Smooth muscle cell (in vitro differentiated cells): ENCODE measurements at regions not wholly inside any gene's neighbourhood (a gene's known extent, or its start where the extent isn't known, plus 50 kb on each side); places are given as distances from the start of the nearest gene placed in this dataset.

Source experiments
- DNase-seq: peaks from one replicate; lab custom pipeline; 2025; ENCODE audit not compliant: unreplicated experiment; lab: John Stamatoyannopoulos, UW
- H2AFZ ChIP-seq: fragments of 200-600 bp; sonication (generic); 2 replicates; pipeline ENCODE4 v1.6.0; 2016; ENCODE audit warnings: antibody characterized with exemption, low read depth, mild to moderate bottlenecking
- H3F3A ChIP-seq: fragments of 200-600 bp; sonication (generic); 2 replicates; pipeline ENCODE4 v1.6.0; 2017; ENCODE audit warnings: antibody characterized with exemption, low read depth
- H3K27ac ChIP-seq: fragments of 200-600 bp; sonication (generic); 2 replicates; pipeline ENCODE4 v1.5.1; 2016; ENCODE audit warnings: low read depth, mild to moderate bottlenecking
- H3K27me3 ChIP-seq: fragments of 200-600 bp; sonication (generic); 2 replicates; pipeline ENCODE4 v1.6.1; 2016; ENCODE audit warnings: low read depth, mild to moderate bottlenecking
- H3K36me3 ChIP-seq: fragments of 200-600 bp; sonication (generic); 2 replicates; pipeline ENCODE4 v1.5.1; 2016; ENCODE audit warnings: low read depth
- H3K4me1 ChIP-seq: fragments of 200-600 bp; sonication (generic); 2 replicates; pipeline ENCODE4 v1.5.1; 2016; ENCODE audit warnings: low read depth
- H3K4me2 ChIP-seq: fragments of 200-600 bp; sonication (generic); 2 replicates; pipeline ENCODE4 v1.6.0; 2016; ENCODE audit warnings: mild to moderate bottlenecking
- H3K4me3 ChIP-seq: fragments of 200-600 bp; sonication (generic); 2 replicates; pipeline ENCODE4 v1.5.1; 2016; ENCODE audit warnings: mild to moderate bottlenecking
- H3K79me2 ChIP-seq: fragments of 200-600 bp; sonication (generic); 2 replicates; pipeline ENCODE4 v1.6.0; 2016; ENCODE audit warnings: low read depth, mild to moderate bottlenecking
- H3K9ac ChIP-seq: fragments of 200-600 bp; sonication (generic); 2 replicates; pipeline ENCODE4 v1.6.0; 2016; ENCODE audit warnings: low read depth
- H3K9me3 ChIP-seq: fragments of 200-600 bp; sonication (generic); replicated peaks from 2 replicates; pipeline ENCODE4 v1.5.1; 2016; ENCODE audit warnings: low read depth
- H4K20me1 ChIP-seq: fragments of 200-600 bp; sonication (generic); 2 replicates; pipeline ENCODE4 v1.6.0; 2016; ENCODE audit warnings: low read depth
- WGBS: methylation state at CpG from one replicate; pipeline ENCODE4 v1.1.7; 2016; ENCODE audit warnings: low lambda C conversion rate; 5-methylcytosine and 5-hydroxymethylcytosine counted together
- TF ChIP-seq, protein P1 (sequence below): fragments of 200-600 bp; sonication (generic); IDR thresholded peaks from 2 replicates; pipeline ENCODE4 v1.5.1; 2017; ENCODE audit warnings: borderline replicate concordance, mild to moderate bottlenecking, antibody characterized with exemption; ENCODE audit not compliant: insufficient read depth, poor library complexity, severe bottlenecking

- H3K9ac ChIP-seq, result no peak overlapping the region
- H3K9me3 ChIP-seq, result no peaks in the 10 kb centered on the region
- H3K79me2 ChIP-seq, result no peaks in the 10 kb centered on the region
- no peaks in the 10 kb centered on the region for H3K27me3 ChIP-seq
- no peak overlapping the region for H3K4me3 ChIP-seq
- H3K27ac ChIP-seq, result no peak overlapping the region
- DNase-seq, result no peak
- H2AFZ ChIP-seq, result no peak overlapping the region
- H3K4me2 ChIP-seq, result no peak overlapping the region
- H4K20me1 ChIP-seq, result no peaks in the 10 kb centered on the region
- TF ChIP-seq, protein P1, sequence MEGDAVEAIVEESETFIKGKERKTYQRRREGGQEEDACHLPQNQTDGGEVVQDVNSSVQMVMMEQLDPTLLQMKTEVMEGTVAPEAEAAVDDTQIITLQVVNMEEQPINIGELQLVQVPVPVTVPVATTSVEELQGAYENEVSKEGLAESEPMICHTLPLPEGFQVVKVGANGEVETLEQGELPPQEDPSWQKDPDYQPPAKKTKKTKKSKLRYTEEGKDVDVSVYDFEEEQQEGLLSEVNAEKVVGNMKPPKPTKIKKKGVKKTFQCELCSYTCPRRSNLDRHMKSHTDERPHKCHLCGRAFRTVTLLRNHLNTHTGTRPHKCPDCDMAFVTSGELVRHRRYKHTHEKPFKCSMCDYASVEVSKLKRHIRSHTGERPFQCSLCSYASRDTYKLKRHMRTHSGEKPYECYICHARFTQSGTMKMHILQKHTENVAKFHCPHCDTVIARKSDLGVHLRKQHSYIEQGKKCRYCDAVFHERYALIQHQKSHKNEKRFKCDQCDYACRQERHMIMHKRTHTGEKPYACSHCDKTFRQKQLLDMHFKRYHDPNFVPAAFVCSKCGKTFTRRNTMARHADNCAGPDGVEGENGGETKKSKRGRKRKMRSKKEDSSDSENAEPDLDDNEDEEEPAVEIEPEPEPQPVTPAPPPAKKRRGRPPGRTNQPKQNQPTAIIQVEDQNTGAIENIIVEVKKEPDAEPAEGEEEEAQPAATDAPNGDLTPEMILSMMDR, result no peak
- H3F3A ChIP-seq, result no peaks in the 10 kb centered on the region
- no peaks in the 10 kb centered on the region for H3K36me3 ChIP-seq
- no peaks in the 10 kb centered on the region for H3K4me1 ChIP-seq
Measured at GRCh38 chr13:85216576-85216975, 582.6 kb downstream of the SLITRK6 start.

DNA sequence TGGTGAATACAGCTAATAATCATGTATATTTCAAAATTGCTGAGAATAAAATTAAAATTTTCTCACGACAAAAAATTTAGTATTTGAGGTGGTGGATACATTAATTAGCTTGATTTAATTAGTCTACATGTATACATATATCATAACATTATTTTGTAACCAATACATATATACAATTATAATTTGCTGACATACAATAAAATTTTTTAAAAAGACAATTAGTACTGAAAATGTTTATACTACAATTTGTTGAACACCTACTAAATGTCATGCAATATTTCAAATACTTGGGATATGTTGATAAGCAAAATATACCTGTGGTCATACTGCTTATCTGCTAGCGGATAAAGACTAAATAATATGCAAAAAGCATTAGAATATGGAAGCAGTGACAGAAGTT, 586.5 kb downstream of the SLITRK6 start:
- H3K9me3 ChIP-seq, result no peaks in the 10 kb centered on the region
- H4K20me1 ChIP-seq, result no peaks in the 10 kb centered on the region
- no peaks in the 10 kb centered on the region for H3K4me1 ChIP-seq
- no peaks in the 10 kb centered on the region for H3K36me3 ChIP-seq
- no peak overlapping the region for H3K27ac ChIP-seq
- H3K27me3 ChIP-seq, result no peaks in the 10 kb centered on the region
- H2AFZ ChIP-seq, result no peak overlapping the region
- H3K9ac ChIP-seq, result no peak overlapping the region
- H3K79me2 ChIP-seq, result no peaks in the 10 kb centered on the region
- TF ChIP-seq, protein P1, result no peak
- WGBS, result 93% methylated on average over 2 of the region's 2 CpGs
- H3K4me2 ChIP-seq, result no peak overlapping the region
- no peak for DNase-seq
- H3K4me3 ChIP-seq, result no peak overlapping the region
- H3F3A ChIP-seq, result no peaks in the 10 kb centered on the region

- Histone ChIP-seq H3K9me3 (no peaks in the 10 kb centered on the region), H3K9ac (no peak overlapping the region), H3K4me3 (no peak overlapping the region), H2AFZ (no peak overlapping the region), H3K79me2 (no peaks in the 10 kb centered on the region), H3K36me3 (no peaks in the 10 kb centered on the region), H4K20me1 (no peaks in the 10 kb centered on the region), H3K4me2 (no peak overlapping the region), H3K27ac (no peak overlapping the region), H3F3A (no peaks in the 10 kb centered on the region), H3K27me3 (no peaks in the 10 kb centered on the region), H3K4me1 (no peaks in the 10 kb centered on the region)
- DNase-seq, result no peak
- WGBS, result 95% methylated on average over 30 of the region's 53 CpGs
- TF ChIP-seq, protein P1, result no peak
Measured at GRCh38 chr13:85204668-85205344, 594.4 kb downstream of the SLITRK6 start.

DNA sequence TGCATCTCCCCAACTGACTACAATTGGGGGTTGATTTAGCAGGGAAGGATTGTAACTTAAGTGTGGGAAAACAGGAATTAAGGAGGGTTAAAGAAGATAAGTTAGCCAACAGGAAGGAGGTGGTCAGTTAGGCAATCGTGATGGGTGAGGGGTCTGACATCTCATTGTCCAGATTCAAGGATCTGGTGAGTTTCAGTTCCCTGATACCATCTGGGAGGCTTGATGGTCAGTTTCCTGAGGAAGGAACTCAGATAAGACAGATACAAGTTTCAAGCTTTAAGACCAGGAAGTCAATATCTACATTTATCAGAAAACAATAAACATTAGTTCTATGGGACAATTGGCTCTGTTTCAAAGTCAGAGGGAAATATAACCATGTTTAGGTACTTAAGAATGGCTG, 601.8 kb downstream of the SLITRK6 start:
- H3K27ac ChIP-seq, result no peak overlapping the region
- H4K20me1 ChIP-seq, result no peaks in the 10 kb centered on the region
- 53% methylated on average over 1 of the region's 1 CpG for WGBS

More for the DNA sequence above, 601.8 kb downstream of the SLITRK6 start:
- H3K4me3 ChIP-seq, result no peak overlapping the region
- H3K4me1 ChIP-seq, result no peaks in the 10 kb centered on the region
- H3F3A ChIP-seq, result no peaks in the 10 kb centered on the region
- DNase-seq, result no peak
- no peaks in the 10 kb centered on the region for H3K36me3 ChIP-seq
- H3K9me3 ChIP-seq, result no peaks in the 10 kb centered on the region
- no peaks in the 10 kb centered on the region for H3K27me3 ChIP-seq
- H2AFZ ChIP-seq, result no peak overlapping the region
- no peaks in the 10 kb centered on the region for H3K79me2 ChIP-seq
- no peak overlapping the region for H3K9ac ChIP-seq
- TF ChIP-seq, protein P1, result no peak
- no peak overlapping the region for H3K4me2 ChIP-seq
